IMR-90 (cell line): ENCODE measurements at regions not wholly inside any gene's neighbourhood (a gene's known extent, or its start where the extent isn't known, plus 50 kb on each side); places are given as distances from the start of the nearest gene placed in this dataset.

Experiments used
- ATAC-seq: fragments of 200-7000 bp; cut with Tn5 transposase; 2 replicates; pipeline ENCODE4 v1.9.1; 2020; ENCODE audit warnings: low read depth, mild to moderate bottlenecking, moderate library complexity
- BruUV-seq: library from RNA; stranded (reverse); fragments of 400-500 nt; replicated peaks from 2 replicates; lab custom pipeline; 2021; lab: Mats Ljungman, UMichigan
- CTCF ChIA-PET: fragments of 300-600 bp; formaldehyde crosslinking; extraction: SDS; loops from one replicate; lab custom pipeline; 2021; ENCODE audit warnings: antibody characterized with exemption; lab: Yijun Ruan, JAX
- POLR2A ChIA-PET: fragments of 300-600 bp; sonication (Branson Sonifier 250); formaldehyde crosslinking; loops from one replicate; lab custom pipeline; 2022; ENCODE audit warnings: antibody characterized with exemption; ENCODE audit not compliant: unreplicated experiment; lab: Charles Lee
- DNase-seq: peaks from one replicate; pipeline ENCODE4 v3.0.0; 2013
- H2AFZ ChIP-seq: replicated peaks from 2 replicates; pipeline ENCODE3; 2013; ENCODE audit warnings: low read length, mild to moderate bottlenecking; ENCODE audit not compliant: poor library complexity
- H2AK5ac ChIP-seq: 2 replicates; pipeline ENCODE4 v1.6.1; 2013; ENCODE audit warnings: low read depth, low read length, inconsistent platforms
- H2AK9ac ChIP-seq: replicated peaks from 2 replicates; pipeline ENCODE3; 2013; ENCODE audit warnings: mild to moderate bottlenecking, low read depth, low read length, moderate library complexity; ENCODE audit not compliant: poor library complexity
- H2BK120ac ChIP-seq: 2 replicates; pipeline ENCODE4 v1.6.1; 2013; ENCODE audit warnings: low read depth, low read length, inconsistent platforms
- H2BK15ac ChIP-seq: 3 replicates; pipeline ENCODE4 v1.6.1; 2013; ENCODE audit warnings: low read depth, low read length, inconsistent platforms
- H2BK20ac ChIP-seq: 2 replicates; pipeline ENCODE4 v1.6.1; 2013; ENCODE audit warnings: low read depth, mild to moderate bottlenecking, inconsistent platforms, low read length, moderate library complexity
- H2BK5ac ChIP-seq: 2 replicates; pipeline ENCODE4 v1.6.1; 2013; ENCODE audit warnings: mild to moderate bottlenecking, low read depth, low read length, inconsistent platforms; ENCODE audit not compliant: poor library complexity, severe bottlenecking
- H3K14ac ChIP-seq: replicated peaks from 2 replicates; pipeline ENCODE4 v1.6.1; 2013; ENCODE audit warnings: low read depth, low read length, inconsistent platforms
- H3K18ac ChIP-seq: 2 replicates; pipeline ENCODE4 v1.6.1; 2013; ENCODE audit warnings: low read depth, low read length, control low read depth
- H3K23ac ChIP-seq: 2 replicates; pipeline ENCODE4 v1.6.1; 2013; ENCODE audit warnings: low read depth, low read length, inconsistent platforms
- H3K27ac ChIP-seq: 2 replicates; pipeline ENCODE4 v1.5.1; 2013; ENCODE audit warnings: mild to moderate bottlenecking, control low read depth, low read length; ENCODE audit not compliant: insufficient read depth
- H3K27me3 ChIP-seq: 2 replicates; pipeline ENCODE4 v1.6.1; 2013; ENCODE audit warnings: low read length; ENCODE audit not compliant: control insufficient read depth, insufficient read depth
- H3K36me3 ChIP-seq: 2 replicates; pipeline ENCODE4 v1.6.1; 2013; ENCODE audit warnings: low read length, mixed read lengths; ENCODE audit not compliant: control insufficient read depth, insufficient read depth
- H3K4ac ChIP-seq: 2 replicates; pipeline ENCODE4 v1.6.1; 2013; ENCODE audit warnings: low read depth, low read length, inconsistent platforms
- H3K4me1 ChIP-seq: 2 replicates; pipeline ENCODE4 v1.6.1; 2013; ENCODE audit warnings: low read length, mixed read lengths; ENCODE audit not compliant: control insufficient read depth, insufficient read depth
- H3K4me2 ChIP-seq: 2 replicates; pipeline ENCODE4 v1.6.1; 2013; ENCODE audit warnings: low read depth, mild to moderate bottlenecking, control low read depth, low read length, moderate library complexity
- H3K4me3 ChIP-seq: 2 replicates; pipeline ENCODE4 v1.5.1; 2013; ENCODE audit warnings: low read depth, mild to moderate bottlenecking, control low read depth, low read length, moderate library complexity; ENCODE audit not compliant: insufficient read depth
- H3K56ac ChIP-seq: 2 replicates; pipeline ENCODE4 v1.6.1; 2013; ENCODE audit warnings: low read length, inconsistent platforms; ENCODE audit not compliant: insufficient read depth; ENCODE audit errors: extremely low read depth
- H3K79me1 ChIP-seq, 2 experiments: 2 replicates each; pipeline ENCODE4 v1.6.1; 2013; ENCODE audit warnings: low read length in 2 of 2, inconsistent platforms in 1 of 2, low read depth in 1 of 2
- H3K9ac ChIP-seq: 2 replicates; pipeline ENCODE4 v1.6.1; 2013; ENCODE audit warnings: low read depth, low read length, control low read depth
- H3K9me1 ChIP-seq: 2 replicates; pipeline ENCODE4 v1.6.1; 2013; ENCODE audit warnings: low read length, inconsistent platforms; ENCODE audit not compliant: insufficient read depth
- H3K9me3 ChIP-seq: 2 replicates; pipeline ENCODE4 v1.6.1; 2013; ENCODE audit warnings: low read length; ENCODE audit not compliant: control insufficient read depth, insufficient read depth
- H4K20me1 ChIP-seq: 2 replicates; pipeline ENCODE4 v1.6.1; 2013; ENCODE audit warnings: low read length, inconsistent platforms; ENCODE audit not compliant: insufficient read depth
- H4K5ac ChIP-seq: 2 replicates; pipeline ENCODE4 v1.6.1; 2013; ENCODE audit warnings: mild to moderate bottlenecking, low read depth, low read length, control low read depth
- H4K8ac ChIP-seq, 2 experiments: 2 replicates each; pipeline ENCODE4 v1.6.1; 2013; ENCODE audit warnings: low read depth in 2 of 2, low read length in 2 of 2, control low read depth in 1 of 2, inconsistent platforms in 1 of 2
- H4K91ac ChIP-seq: 2 replicates; pipeline ENCODE4 v1.6.1; 2013; ENCODE audit warnings: low read depth, low read length, inconsistent platforms; ENCODE audit not compliant: insufficient read depth
- BHLHE40 ChIP-seq: fragments of 150-350 bp; IDR thresholded peaks from 2 replicates; pipeline ENCODE4 v1.6.1; 2016; ENCODE audit warnings: mild to moderate bottlenecking, low read depth, low read length
- CEBPB ChIP-seq: IDR thresholded peaks from 2 replicates; pipeline ENCODE4 v1.6.1; 2012; ENCODE audit warnings: low read depth, low read length, improper control_type of control experiment
- CHD1 ChIP-seq: IDR thresholded peaks from 2 replicates; pipeline ENCODE4 v1.6.1; 2012; ENCODE audit warnings: low read depth, low read length, improper control_type of control experiment
- CTCF ChIP-seq: conservative IDR thresholded peaks from 2 replicates; pipeline ENCODE4 v1.5.1; 2012; ENCODE audit warnings: mild to moderate bottlenecking, low read depth, low read length, improper control_type of control experiment
- ELK1 ChIP-seq: fragments of 150-350 bp; IDR thresholded peaks from 2 replicates; pipeline ENCODE4 v1.6.1; 2016; ENCODE audit warnings: low read depth, mild to moderate bottlenecking, low read length, moderate library complexity, borderline replicate concordance
- FOS ChIP-seq: fragments of 150-350 bp; IDR thresholded peaks from 2 replicates; pipeline ENCODE4 v1.6.1; 2016; ENCODE audit warnings: low read depth, low read length
- MAFK ChIP-seq: IDR thresholded peaks from 2 replicates; pipeline ENCODE4 v1.6.1; 2012; ENCODE audit warnings: low read depth, low read length, improper control_type of control experiment
- MAZ ChIP-seq: IDR thresholded peaks from 2 replicates; pipeline ENCODE4 v1.6.1; 2012; ENCODE audit warnings: low read depth, mild to moderate bottlenecking, low read length, improper control_type of control experiment, moderate library complexity, borderline replicate concordance
- MXI1 ChIP-seq: IDR thresholded peaks from 2 replicates; pipeline ENCODE4 v1.6.1; 2012; ENCODE audit warnings: low read depth, mild to moderate bottlenecking, low read length, moderate library complexity, borderline replicate concordance
- NFE2L2 ChIP-seq: fragments of 150-350 bp; IDR thresholded peaks from 2 replicates; pipeline ENCODE4 v1.6.1; 2016; ENCODE audit warnings: low read depth, mild to moderate bottlenecking, low read length
- POLR2A ChIP-seq: IDR thresholded peaks from 2 replicates; pipeline ENCODE4 v1.6.1; 2012; ENCODE audit warnings: mild to moderate bottlenecking, low read depth, low read length
- RAD21 ChIP-seq: IDR thresholded peaks from 2 replicates; pipeline ENCODE4 v1.6.1; 2012; ENCODE audit warnings: low read length, improper control_type of control experiment
- RCOR1 ChIP-seq: IDR thresholded peaks from 2 replicates; pipeline ENCODE4 v1.6.1; 2012; ENCODE audit warnings: mild to moderate bottlenecking, low read length, improper control_type of control experiment; ENCODE audit not compliant: insufficient replicate concordance
- RFX5 ChIP-seq: IDR thresholded peaks from 2 replicates; pipeline ENCODE4 v1.8.0; 2012; ENCODE audit warnings: low read depth, mild to moderate bottlenecking, low read length, moderate library complexity
- WGBS, 2 experiments: methylation state at CpG; one replicate each; pipeline versions ENCODE4 v1.1.5 to v1.1.7; 2013; ENCODE audit warnings: missing lambda C conversion rate in 2 of 2; ENCODE audit not compliant: insufficient read length in 1 of 2; ENCODE audit errors: extremely low coverage in 2 of 2; 5-methylcytosine and 5-hydroxymethylcytosine counted together
- dilution Hi-C: fragments of 300-500 bp; cut with HindIII; formaldehyde crosslinking; loops from one replicate; pipeline ENCODE4 v1.14.3; 2018; ENCODE audit warnings: low sequenced_read_pairs; ENCODE audit not compliant: unreplicated experiment
- in situ Hi-C: fragments of 300-500 bp; cut with MboI; formaldehyde crosslinking; loops from 3 replicates; pipeline ENCODE4 v1.14.3; 2019; ENCODE audit warnings: low sequenced_read_pairs, inconsistent platforms, mixed read lengths
- intact Hi-C: fragments of 100-400 bp; cut with micrococcal nuclease; formaldehyde crosslinking; loops from 2 replicates; pipeline ENCODE4 v1.10.0; 2022

GRCh38 chr11:134758342-134758931 lies 346.4 kb upstream of the B3GAT1 start:
- H3K23ac ChIP-seq, result no peak overlapping the region
- no peak for DNase-seq
- no peak overlapping the region for H2BK15ac ChIP-seq
- no peak overlapping the region for H3K4me2 ChIP-seq
- H4K20me1 ChIP-seq, result no peaks in the 10 kb centered on the region
- no peaks in the 10 kb centered on the region for H3K36me3 ChIP-seq
- no peak overlapping the region for H4K8ac ChIP-seq
- H2BK20ac ChIP-seq, result no peak overlapping the region
- H3K18ac ChIP-seq, result no peak overlapping the region
- H3K9ac ChIP-seq, result no peak overlapping the region
- peaks cover 51% of the 10 kb centered on the region for H3K9me3 ChIP-seq
- no peaks in the 10 kb centered on the region for H3K27me3 ChIP-seq
- no peak overlapping the region for H2AK9ac ChIP-seq
- intact Hi-C loops, result no loop called here
- H3K14ac ChIP-seq, result no peak overlapping the region
- no peak for TF ChIP-seq RCOR1
- no peak for TF ChIP-seq BHLHE40
- no peak for TF ChIP-seq ELK1
- TF ChIP-seq MXI1, result no peak
- no peak for TF ChIP-seq CEBPB
- no peak for TF ChIP-seq MAZ
- TF ChIP-seq NFE2L2, result no peak
- no peak for TF ChIP-seq MAFK
- TF ChIP-seq RFX5, result no peak
- no peak for TF ChIP-seq POLR2A
- TF ChIP-seq RAD21, result no peak
- TF ChIP-seq CTCF, result no peak
- TF ChIP-seq CHD1, result no peak
- no peak for TF ChIP-seq FOS
- H4K91ac ChIP-seq, result no peak overlapping the region
- no peaks in the 10 kb centered on the region for H3K9me1 ChIP-seq
- 25% methylated on average over 2 of the region's 10 CpGs; no CpG with 5 or more reads in 1 of the 2 experiments for WGBS, 2 experiments
- no peak overlapping the region for H3K4ac ChIP-seq
- no TSS peak for BruUV-seq
- dilution Hi-C loops, result no loop called here
- CTCF ChIA-PET, result no interaction called here
- no peak overlapping the region for H2BK120ac ChIP-seq
- H3K56ac ChIP-seq, result no peak overlapping the region
- H3K27ac ChIP-seq, result no peak overlapping the region
- H4K5ac ChIP-seq, result no peak overlapping the region
- POLR2A ChIA-PET, result no interaction called here
- no peaks in the 10 kb centered on the region for H3K4me1 ChIP-seq
- no peaks in the 10 kb centered on the region for H3K79me1 ChIP-seq
- ATAC-seq, result no peak
- H2AK5ac ChIP-seq, result no peak overlapping the region
- H3K4me3 ChIP-seq, result no peak overlapping the region
- in situ Hi-C loops, result no loop called here
- H2BK5ac ChIP-seq, result no peak overlapping the region
- H2AFZ ChIP-seq, result no peak overlapping the region
